DOHH2 (cell line): ENCODE measurements at regions not wholly inside any gene's neighbourhood (a gene's known extent, or its start where the extent isn't known, plus 50 kb on each side); places are given as distances from the start of the nearest gene placed in this dataset.

Source experiments
- CTCF ChIP-seq: fragments of 200-600 bp; sonication (generic); IDR thresholded peaks from one replicate; pipeline ENCODE4 v1.5.1; 2014; ENCODE audit warnings: antibody characterized with exemption, mild to moderate bottlenecking, low read depth, low read length; ENCODE audit not compliant: poor library complexity, severe bottlenecking
- EZH2phosphoT487 ChIP-seq: fragments of 200-600 bp; sonication (generic); IDR thresholded peaks from 2 replicates; pipeline ENCODE4 v1.6.1; 2017; ENCODE audit warnings: borderline replicate concordance, mild to moderate bottlenecking, antibody characterized with exemption, low read length, moderate library complexity, mixed read lengths

DNA sequence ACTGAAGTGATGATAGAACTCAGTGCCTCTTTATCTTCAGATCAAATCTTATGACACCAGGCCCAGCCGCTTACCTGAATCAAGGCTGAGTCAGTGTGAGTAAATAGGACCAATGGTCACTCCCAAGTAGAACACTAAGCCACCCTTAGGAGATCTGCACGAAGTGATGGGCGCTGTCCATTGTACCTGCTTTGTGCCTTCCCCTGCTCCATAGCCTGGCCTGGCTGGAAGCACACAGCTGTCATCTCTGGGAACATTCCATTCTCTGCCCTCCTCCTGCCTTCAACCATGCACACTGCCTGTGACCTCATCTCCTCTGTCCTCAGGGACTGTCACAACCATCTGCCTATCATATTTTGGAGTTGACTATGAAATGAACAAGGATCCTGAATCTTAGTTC is 279.5 kb upstream of the ASIC2 start:
- TF ChIP-seq CTCF (no peak), EZH2phosphoT487 (no peak)
